GM10847 (cell line): ENCODE measurements at regions not wholly inside any gene's neighbourhood (a gene's known extent, or its start where the extent isn't known, plus 50 kb on each side); places are given as distances from the start of the nearest gene placed in this dataset.

Experiments used
- POLR2A ChIP-seq: IDR thresholded peaks from 2 replicates; pipeline ENCODE4 v1.6.1; 2011; ENCODE audit not compliant: insufficient read length; ENCODE audit errors: extremely low read depth

DNA sequence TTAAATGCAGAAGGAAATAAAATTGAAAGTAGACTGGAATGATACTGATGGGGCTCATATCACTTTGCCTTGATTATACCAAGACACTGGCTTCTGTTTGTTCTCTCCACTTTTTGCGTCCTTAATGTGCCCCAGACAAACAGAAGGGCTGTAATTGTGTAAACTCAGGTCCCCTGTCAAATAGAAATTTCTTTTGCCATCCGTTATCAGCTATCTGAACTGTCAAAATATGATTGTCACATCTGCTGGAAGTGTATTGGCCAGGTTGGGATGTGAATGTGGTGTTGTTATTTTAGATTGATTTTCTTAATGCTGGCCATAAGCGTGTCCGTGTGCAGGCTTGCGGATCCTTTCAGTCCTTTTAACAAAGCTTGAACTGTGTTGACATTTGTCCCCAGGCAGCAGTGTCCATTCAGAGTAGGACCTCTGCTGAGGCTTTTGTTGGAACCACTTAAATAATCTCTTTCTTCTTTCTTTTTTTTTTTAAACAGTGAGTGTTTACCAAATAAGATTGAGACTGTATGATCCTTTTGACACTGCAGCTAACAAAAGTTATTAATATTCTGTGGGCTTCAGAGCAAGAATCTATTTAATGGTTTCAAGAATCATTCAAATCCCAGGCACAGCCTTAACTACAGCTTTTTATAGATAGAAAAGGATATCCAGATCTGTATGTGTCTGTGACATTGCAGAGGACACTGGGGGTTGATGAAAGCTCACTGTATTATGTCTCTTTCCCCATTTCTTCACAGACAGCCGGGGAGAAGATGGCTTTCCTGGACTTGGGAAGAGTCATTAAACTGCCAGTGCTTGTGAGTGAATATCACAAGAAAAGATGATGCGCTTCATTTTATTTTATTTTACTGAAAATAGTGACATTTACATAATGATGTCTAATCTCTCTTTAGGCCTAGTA lies 171.7 kb downstream of the ZNF608 start:
- TF ChIP-seq POLR2A: no peak

DNA sequence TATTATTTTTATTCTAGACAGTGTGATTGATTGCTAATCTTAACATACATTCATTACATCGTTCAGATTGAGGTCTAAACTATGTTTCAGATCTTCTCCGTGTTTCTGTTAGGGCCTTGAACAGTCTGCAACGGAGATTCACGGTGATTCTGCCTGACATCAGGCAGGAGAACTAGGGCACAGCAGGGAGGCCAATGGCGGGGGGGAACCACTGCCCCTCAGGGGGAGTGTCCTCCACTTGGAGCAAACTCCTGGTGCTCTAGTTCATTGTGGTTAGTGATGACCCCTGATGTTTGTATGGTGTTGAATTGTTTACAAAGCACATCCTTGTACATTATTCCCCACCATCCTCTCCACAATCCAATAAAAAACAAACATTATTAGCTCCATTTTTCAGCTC lies 173.5 kb downstream of the ZNF608 start:
- TF ChIP-seq POLR2A: no peak

DNA sequence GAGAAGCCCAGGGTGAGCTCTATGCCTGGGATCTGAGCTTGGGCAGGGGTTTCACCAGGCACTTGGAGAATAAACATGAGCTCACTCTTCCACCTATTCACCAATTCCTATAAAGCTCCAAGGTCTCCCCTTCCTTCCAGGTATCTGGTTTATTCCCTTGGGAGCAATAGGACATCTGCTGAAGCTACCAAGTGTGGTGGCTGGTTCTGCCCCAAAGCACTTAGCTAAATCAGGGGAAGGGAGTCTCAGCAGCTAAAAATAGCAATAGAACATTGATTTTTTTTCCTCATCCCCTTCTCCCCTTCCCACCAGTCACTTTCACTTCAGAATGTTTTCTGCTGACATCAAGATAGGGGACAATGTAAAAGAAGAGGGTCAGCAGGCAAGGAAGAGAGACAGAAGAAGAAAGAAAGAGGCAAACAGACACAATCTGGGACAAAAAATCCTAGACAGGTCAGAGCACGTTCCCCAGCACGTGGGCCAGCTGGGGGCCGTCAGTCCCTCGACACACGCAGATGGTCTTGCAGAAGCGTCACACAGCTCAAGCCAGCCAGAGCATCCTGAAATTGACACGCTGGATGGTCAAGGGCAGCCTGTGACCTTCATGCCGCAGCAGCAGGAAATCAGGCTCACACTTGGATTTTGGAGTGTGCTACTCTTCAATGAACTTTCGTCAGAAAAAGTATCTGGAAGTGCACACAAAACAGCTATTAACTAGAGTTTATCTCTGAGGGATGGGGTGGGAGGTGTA lies 176.0 kb downstream of the ZNF608 start:
- no peak for TF ChIP-seq POLR2A

DNA sequence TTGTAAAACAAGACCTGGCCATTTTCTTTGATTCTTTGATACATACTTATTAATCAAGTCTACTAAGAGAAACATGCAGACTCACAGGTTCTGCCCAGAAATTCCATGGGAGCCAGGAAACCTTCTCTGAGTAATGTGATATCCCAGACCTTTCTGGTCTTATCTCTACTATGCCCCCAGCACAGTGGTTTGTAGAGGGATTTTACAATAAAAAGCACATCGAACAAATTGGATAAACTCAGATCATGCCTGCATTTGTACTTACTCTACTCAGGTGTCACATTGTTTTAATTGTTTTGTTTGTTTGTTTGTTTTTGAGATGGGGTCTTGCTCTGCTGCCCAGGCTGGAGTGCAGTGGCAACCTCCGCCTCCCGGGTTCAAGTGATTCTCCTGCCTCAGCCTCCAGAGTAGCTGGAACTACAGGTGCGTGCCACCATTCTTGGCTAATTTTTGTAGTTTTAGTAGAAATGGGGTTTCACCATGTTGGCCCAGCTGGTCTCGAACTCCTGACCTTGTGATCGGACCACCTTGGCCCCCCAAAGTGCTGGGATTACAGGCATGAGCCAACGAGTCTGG lies 179.5 kb downstream of the ZNF608 start:
- TF ChIP-seq POLR2A: no peak

DNA sequence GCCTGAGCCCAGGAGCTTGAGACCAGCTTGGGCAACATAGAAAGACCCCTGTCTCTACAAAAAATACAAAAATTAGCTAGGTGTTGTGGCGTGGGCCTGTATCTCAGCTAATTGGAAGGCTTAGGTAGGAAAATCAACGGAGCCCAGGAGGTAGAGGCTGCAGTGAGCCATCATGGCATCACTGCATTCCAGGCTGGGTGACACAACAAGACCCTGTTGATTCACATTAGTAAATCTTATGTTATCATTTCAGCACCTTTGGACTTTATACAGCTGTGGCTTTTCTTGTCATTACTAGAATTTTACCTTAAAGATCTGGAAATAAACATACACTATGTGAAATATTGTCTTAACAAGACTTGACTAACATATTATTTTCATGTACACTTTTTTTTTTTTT lies 185.0 kb downstream of the ZNF608 start:
- no peak for TF ChIP-seq POLR2A

DNA sequence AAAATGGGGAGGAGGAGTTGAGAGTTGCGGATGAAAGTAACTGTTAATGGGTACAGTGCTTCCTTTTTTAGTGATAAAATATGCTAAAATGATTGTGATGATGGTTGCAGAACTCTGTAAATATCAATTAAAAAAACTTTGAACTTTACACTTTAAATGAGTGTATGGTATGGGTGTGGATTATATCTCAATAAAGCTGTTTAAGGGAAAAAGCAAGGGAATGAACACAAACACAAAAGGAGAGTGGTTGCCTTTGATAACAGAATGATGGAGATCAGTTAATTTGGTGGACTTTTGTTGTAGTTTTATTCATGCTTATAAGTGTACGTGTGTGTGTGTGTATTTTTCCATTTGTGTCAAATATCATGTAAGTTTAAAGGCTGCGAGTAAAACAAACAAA lies 186.1 kb downstream of the ZNF608 start:
- TF ChIP-seq POLR2A: no peak

DNA sequence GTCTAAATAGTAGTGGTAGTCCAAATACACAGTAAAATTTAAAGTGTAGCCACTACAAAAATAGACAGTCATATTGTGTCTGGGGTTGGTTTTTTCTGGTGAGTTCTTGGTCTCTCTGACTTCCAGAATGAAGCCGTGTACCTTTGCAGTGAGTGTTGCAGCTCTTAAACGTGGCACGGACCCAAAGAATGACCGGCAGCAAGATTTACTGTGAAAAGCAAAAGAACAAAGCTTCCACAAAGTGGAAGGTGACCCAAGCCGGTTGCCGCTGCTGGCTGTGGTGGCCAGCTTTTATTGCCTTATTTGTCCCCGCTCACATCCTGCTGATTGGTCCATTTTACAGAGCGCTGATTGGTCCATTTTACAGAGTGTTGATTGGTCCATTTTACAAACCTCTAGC lies 188.7 kb downstream of the ZNF608 start:
- TF ChIP-seq POLR2A: no peak

DNA sequence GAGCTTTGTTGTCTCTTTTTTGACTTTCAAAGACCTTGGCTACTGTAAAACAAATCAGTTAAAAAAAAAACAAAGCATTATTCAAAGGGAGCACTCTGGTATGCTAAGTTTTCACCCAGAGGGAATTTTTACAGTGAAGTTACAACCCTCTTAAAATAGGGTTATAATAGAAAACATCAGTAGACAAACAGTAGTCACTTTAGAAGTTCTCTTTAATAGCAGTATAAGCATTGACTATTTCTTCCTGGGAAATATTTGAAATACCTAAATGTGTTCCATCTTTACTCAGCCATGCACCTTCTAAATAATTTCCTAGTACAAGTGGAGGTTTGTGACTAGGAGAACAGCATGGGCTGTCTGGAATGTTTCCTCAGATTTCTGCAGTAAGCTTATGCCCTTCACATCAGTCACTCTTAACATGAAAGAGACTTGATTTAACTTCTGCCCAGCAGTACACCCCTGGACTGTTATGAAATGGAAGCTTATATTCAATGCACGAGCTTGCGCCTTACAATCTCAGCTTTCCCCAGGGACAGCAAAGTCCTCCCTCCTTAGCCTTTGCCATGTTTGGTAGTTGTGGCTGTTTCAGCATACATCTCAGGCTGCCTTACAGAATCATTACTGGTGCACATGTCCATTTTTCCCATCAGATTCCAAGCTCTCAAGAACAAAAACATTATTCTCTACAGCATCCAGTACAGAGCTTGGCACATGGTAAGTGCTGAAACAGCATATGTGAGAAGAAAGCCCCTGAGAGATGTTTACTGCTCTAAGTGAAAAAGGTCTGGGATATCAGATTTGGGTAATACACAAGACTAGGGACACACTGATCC lies 191.5 kb downstream of the ZNF608 start:
- no peak for TF ChIP-seq POLR2A

DNA sequence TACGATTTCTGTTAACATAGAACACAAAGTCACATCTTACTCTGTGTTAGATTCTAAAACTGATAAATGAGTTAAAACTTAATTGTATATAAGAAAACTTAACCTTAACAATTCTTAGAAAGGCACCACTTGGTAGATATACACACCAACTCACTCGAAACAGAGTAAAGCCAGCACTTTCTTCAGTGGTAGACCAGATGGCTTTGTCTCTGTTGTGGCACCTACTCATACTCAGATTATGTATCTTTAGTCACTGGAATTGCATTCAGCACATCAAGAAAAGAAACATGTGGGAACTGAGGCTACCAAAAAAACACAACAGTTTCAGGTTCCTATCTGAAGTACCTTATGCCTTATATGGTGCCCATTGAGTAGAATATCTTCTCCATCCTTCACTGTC lies 192.5 kb downstream of the ZNF608 start:
- TF ChIP-seq POLR2A: no peak

DNA sequence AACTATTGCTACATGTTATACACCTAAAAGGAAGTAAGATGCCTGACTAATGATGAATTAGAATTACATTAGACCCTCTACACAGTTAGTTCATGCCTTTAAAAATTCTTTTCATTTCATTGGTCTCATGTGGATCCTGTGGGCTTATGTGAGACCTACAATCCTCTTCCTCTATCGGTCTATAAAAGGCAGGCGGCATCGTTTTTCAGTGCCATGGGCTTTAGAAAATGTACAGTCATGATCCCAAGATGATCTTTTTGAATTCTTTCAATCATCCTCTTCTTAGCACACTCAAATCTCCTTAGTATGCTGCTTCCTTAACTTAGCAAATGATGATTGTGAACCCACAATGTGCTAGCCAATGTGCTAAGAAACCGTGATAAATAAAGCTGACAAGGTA lies 193.9 kb downstream of the ZNF608 start:
- no peak for TF ChIP-seq POLR2A

DNA sequence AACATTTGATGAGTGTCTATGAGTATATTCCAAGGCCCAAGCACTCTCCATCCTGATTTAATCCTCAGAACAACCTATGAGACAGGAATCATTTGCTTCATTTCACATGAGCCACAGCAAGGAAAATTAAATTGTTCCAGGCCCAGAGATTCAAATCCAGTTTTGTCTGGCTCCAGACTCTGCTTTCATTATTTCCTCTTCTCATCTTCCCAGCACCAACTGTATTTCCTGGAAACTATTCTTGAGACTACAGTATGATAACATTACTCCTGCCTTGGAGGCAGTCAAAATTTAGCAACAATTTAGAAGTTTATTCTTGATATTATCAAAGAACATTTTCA lies 194.5 kb downstream of the ZNF608 start:
- no peak for TF ChIP-seq POLR2A

DNA sequence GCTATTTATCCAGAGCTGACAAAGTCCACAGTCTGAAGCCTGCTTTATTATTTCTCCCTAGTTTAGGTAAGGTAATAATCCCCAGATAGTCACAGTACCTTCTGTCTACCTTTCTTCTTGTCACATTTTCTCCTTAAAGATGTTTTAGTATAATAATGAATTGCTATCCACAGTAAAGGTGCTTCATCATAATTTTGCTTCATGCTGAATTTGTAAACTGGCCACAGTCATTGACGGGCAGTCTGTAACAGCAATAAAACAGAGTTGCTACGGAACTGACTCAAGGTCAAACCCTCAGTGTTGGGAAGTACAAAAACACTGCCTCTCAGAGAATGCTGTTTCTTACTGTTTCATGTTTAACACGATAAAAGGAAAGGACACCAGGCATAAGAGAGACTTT lies 195.7 kb downstream of the ZNF608 start:
- no peak for TF ChIP-seq POLR2A

DNA sequence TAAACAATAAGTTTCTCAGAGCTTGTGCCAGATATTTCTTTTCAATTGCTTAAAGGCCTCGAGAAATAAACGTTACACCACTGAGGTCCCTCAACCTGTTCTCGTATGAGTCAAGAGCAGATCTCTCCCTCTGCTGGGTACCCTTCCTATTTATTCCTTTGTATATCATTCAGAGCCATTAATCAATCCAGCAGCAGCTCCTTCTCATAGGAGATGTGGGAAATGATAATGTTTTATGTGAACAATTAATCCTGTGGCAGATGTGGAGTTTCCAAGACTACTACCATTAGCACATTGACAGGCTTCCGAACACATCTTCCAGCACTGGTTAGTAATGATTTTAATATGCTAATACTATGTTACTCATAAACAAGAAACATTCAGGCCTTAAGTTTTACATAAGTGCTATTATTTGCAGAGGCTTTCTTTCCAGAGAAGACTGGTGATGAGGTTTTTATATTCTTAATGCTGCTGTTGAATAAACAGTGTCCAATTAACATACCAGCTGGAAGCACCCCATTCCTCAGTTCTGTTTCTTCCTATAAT lies 196.5 kb downstream of the ZNF608 start:
- no peak for TF ChIP-seq POLR2A

DNA sequence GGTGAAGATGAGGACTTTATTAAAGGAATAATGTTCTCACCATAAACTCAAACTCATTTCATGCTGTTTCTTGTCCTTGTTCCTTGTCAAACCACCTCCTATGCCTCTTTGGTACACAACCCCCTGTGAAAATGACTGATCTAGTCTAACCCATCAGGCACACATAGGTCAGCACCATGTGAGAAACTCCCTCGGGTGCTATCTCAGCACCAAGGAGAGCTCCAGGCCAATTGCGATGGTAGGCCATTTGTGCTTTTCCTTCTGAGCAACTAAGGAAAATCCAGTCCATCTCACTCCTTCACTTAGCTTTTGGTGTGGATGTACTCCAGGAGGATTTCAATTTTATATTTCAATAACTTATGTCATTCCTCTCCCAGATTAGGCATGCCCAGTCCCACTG lies 199.8 kb downstream of the ZNF608 start:
- no peak for TF ChIP-seq POLR2A

DNA sequence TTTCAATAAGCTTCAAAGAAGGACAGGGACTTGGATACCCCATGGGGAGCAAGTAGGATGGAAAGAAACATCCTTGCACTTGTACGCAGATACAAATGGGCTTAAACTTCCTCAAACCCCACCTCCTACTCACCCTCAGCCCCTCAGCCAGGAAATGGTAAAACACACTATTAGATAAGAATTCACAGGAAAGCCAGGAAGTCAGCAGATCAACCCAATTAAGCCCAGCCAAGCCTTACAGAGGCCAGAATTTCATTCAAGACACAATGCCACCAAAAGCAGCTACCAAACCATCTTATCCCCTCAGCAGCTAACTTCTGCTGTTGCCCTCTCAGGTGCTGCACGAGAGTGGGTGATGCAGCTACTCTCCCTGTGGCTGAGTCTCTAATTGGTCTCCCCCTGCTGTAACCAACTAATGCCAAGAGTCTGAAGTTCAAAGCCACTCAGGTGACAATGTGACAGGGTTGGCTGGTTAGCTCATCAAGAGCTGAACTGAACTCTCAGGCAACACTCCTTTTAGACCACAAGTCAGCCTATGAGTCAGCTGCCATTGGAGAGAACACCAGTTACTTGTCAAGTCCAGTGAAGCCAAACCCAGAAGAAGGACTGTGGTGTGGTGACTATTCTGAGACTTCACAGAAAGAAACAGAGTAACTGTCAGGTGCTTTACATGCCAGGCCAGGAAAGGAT lies 201.9 kb downstream of the ZNF608 start:
- TF ChIP-seq POLR2A: no peak

DNA sequence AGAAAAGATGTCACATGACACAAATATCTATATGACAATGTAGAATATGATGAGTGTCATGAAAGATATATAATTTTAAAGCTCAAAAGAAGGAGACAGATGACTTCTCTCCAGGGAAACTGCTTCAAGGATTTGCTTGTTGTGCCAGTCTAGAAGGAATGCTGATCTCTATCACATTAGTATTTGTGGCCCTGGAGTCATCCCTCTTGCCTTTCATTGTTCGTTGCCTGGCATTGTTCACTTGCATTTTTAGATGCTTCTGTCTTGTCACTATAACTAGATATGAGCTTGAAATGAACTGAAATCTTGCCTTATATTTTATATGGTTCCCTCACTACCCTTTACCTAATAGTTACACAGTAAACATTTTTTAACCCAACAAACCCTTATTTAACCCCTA lies 207.5 kb downstream of the ZNF608 start:
- no peak for TF ChIP-seq POLR2A
